Fibroblast of skin of right quadriceps (primary cell): ENCODE measurements at regions not wholly inside any gene's neighbourhood (a gene's known extent, or its start where the extent isn't known, plus 50 kb on each side); places are given as distances from the start of the nearest gene placed in this dataset.

Source experiments
- DNase-seq: peaks from one replicate; pipeline ENCODE4 v3.0.0-alpha.2; 2013

DNA sequence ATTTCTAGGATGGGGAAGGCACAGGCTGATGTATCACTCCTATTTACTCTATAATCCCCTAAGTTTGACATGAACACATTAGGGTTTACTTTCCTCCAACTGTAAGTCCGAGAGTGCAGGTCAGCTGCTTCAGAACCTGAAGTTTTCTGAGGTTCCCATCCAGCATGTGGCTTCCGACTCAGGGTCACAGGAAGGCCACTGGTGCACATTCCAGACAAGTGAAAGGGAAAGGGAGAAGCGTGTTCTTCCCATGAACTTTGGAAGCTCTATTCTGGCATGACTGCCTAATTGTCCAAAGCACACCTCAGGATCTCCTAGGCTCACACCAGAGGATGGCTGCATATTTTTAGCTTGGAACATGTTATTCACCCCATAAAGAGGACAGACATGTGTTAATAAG, 602.6 kb downstream of the SEMA5A start:
- DNase-seq = no peak

- DNase-seq = peak; percentile 3
Observed at GRCh38 chr5:8944005-8944404, 601.9 kb downstream of the SEMA5A start.

- no peak for DNase-seq
Observed at GRCh38 chr5:8945972-8946371, 599.9 kb downstream of the SEMA5A start.

DNA sequence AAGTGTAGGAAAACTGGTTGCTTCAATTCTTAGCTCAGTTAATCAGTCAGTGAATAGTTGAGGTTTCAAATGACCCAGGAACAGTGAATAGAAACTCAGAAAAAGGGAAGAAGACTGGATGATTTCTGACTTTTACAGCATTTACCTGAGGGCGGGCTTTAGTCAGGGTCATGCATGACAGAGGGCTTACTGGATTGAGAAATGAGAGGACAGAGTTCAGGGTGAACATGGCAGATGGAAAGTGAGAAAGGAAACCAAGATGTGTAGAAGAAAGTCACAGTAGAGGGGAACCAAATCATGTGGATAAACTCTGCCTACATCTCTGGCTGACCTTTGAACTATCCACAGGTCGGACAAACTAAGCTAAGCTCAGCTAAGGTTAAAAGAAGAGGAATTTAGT, 596.0 kb downstream of the SEMA5A start:
- no peak for DNase-seq

DNA sequence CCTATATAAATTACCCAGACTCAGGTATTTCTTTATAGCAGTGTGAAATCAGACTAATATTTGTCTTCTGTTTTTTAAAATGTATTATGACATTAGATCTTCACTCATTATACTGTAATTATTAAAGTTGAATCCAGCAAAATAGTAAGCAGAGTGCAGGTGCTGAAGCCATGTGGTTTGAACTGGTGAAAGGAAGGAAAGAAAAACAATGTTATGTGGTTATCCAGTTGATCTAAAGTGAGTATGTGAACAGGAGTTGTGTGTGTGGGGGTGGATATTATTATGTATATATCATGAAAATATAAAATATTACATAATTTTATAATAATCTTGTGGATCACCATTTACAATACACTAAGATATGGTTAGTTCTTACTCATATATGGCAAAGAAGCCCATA, 593.7 kb downstream of the SEMA5A start:
- DNase-seq = no peak

DNA sequence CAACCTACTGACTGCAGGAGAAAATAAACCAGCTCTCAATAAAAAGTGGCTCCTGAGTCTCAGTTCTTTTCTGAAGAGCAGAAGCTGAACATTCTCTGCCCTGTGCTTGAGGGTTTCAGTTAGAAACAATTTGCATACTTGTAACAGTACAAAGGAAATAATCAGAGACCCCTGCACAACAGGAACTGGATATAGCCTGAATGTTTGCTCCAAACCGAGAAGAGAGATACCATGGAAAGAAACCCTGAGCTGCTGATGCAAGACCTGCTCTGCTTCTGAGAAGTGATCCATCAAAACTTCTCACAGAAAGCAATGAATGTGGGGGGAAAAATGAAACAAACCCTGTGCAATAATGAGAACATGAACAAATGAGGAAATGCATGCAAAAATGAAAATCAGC, 592.9 kb downstream of the SEMA5A start:
- no peak for DNase-seq

- peak; percentile 1 for DNase-seq
Observed at GRCh38 chr5:8953911-8954438, 591.9 kb downstream of the SEMA5A start.

- peak; percentile 15 for DNase-seq
Observed at GRCh38 chr5:8954801-8955200, 591.1 kb downstream of the SEMA5A start.

DNA sequence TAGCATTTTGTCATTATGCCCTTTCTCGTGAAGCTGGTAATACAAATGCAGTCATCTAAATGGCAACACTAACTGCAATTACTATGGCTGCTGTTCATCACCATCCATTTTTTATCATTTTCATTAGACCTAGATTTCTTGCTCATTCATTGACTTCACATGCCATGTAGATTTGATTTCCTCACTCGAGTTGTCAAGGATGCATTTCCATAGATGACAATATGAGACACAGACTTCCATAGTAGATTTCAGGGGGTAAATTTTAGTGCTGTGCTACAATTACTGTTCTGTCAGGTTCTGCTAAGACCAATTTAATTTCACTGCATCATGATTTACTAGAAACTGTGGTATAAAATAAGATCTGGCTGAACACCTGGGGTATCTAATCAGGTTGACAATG, 589.2 kb downstream of the SEMA5A start:
- DNase-seq = no peak

GRCh38 chr5:8958602-8959001, 587.3 kb downstream of the SEMA5A start:
- no peak for DNase-seq

GRCh38 chr5:8961219-8961618, 584.7 kb downstream of the SEMA5A start:
- DNase-seq = no peak

GRCh38 chr5:8961956-8962355, 583.9 kb downstream of the SEMA5A start:
- DNase-seq = peak; percentile 3

DNA sequence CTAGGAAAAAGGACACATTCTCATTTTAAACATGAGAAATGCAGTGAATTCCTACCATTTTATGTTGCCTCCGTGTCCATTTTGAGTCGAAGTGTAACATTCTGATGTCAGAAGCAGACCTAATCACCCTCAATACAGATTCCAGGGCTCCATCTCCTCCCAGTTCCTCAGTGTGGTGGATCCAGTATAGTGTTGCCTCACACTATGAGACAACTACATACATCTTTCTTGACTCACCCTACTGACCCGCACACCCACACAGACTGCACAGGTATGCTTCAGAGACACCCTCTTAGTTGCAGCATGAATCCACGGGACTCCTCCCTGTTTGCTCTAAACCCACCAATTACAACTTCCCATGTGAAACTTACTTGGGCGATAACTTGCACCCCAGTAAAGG, 564.9 kb downstream of the SEMA5A start:
- DNase-seq = no peak

DNA sequence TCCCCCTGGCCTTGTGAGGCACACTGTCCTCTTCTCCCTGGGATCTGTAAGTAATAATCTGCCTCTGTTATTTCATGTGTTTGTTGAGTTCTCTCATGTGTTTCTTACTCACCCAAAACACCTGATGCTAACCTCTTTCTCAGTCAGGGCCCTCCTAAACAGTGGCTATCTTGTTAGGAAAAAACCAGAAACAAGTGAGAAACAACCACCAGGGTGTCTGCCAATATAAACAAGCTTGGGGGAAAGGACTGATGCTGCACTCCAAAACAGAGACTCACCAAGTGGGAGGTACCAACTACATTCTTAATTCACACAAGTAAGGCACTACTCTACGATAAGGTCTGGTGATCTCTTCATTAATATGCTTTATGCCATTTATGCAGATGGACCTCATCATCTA, 564.4 kb downstream of the SEMA5A start:
- DNase-seq = peak; percentile 2

DNA sequence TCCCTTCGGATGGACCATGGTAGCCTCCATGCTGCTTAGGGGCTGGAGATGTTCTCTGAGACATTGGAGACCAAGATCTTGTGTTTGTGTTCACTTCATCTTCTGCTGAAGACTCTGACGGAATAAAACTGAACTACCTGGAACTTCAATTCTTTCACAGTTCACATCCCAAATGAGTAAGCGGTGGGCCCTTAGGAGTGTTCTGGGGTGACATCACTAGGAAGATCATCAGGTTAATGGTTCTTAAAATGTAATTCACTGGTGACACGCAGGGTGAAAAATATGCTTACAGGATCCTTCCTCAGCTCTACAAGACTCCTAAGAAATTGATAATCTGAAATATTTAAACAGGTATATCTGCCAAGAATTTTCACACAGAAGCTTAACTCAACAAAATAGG, 561.5 kb downstream of the SEMA5A start:
- no peak for DNase-seq
